Upper lobe of left lung (tissue), 6 donors: ENCODE measurements at regions not wholly inside any gene's neighbourhood (a gene's known extent, or its start where the extent isn't known, plus 50 kb on each side); places are given as distances from the start of the nearest gene placed in this dataset.

ENCODE experiments used
- ATAC-seq, 2 donors: fragments of 200-7000 bp; cut with Tn5 transposase; one replicate each; pipeline ENCODE4 v1.9.1; 2022; ENCODE audit warnings: mild to moderate bottlenecking in 2 of 2, moderate library complexity in 2 of 2; ENCODE audit not compliant: low FRiP score in 2 of 2
- DNase-seq, 2 donors: peaks; one replicate each; pipeline ENCODE4 v3.0.0-alpha.2; 2019 to 2020
- H3K27ac ChIP-seq, 4 donors: fragments of 200-600 bp; sonication (generic); one replicate each; pipeline ENCODE4 v1.5.1; 2016 to 2019
- H3K27me3 ChIP-seq, 4 donors: fragments of 200-600 bp; sonication (generic); one replicate each; pipeline ENCODE4 v1.5.1; 2017 to 2019
- H3K36me3 ChIP-seq, 4 donors: fragments of 200-600 bp; sonication (generic); one replicate each; pipeline ENCODE4 v1.5.1; 2016 to 2019
- H3K4me1 ChIP-seq, 4 donors: fragments of 200-600 bp; sonication (generic); one replicate each; pipeline ENCODE4 v1.5.1; 2018 to 2019
- H3K4me3 ChIP-seq, 4 donors: fragments of 200-600 bp; sonication (generic); one replicate each; pipeline ENCODE4 v1.5.1; 2017 to 2019; ENCODE audit warnings: mild to moderate bottlenecking in 2 of 4, moderate library complexity in 1 of 4
- H3K9me3 ChIP-seq, 4 donors: fragments of 200-600 bp; sonication (generic); one replicate each; pipeline ENCODE4 v1.5.1; 2018 to 2019
- CTCF ChIP-seq, 6 experiments: fragments of 450-650 bp in 4 of 6; fragments of 200-600 bp in 2 of 6; sonication (generic) in 2 of 6; IDR thresholded peaks; one replicate each; pipeline ENCODE4 v1.5.1; 2016 to 2019; ENCODE audit warnings: antibody characterized with exemption in 6 of 6
- EP300 ChIP-seq, 4 donors: sonication (generic); formaldehyde crosslinking; IDR thresholded peaks; one replicate each; pipeline ENCODE4 v1.5.1; 2017; ENCODE audit warnings: antibody characterized with exemption in 4 of 4, control low read depth in 2 of 4
- POLR2A ChIP-seq, 4 donors: fragments of 450-650 bp; IDR thresholded peaks; one replicate each; pipeline ENCODE4 v1.5.1; 2016 to 2017; ENCODE audit warnings: antibody characterized with exemption in 4 of 4, mild to moderate bottlenecking in 2 of 4
- POLR2AphosphoS5 ChIP-seq, 2 donors: sonication (generic); formaldehyde crosslinking; IDR thresholded peaks; one replicate each; pipeline ENCODE4 v1.5.1; 2017; ENCODE audit warnings: antibody characterized with exemption in 2 of 2
- WGBS, 2 donors: methylation state at CpG; one replicate each; pipeline ENCODE4 v1.1.5; 2017 to 2018; 5-methylcytosine and 5-hydroxymethylcytosine counted together
- donor health status: DM: no; HTN: no; CAD: no; lungs with moderate emphysema.
- donor health status: DM: no; HTN: yes; CAD: no; lungs with severe emphysema.

- no peak for DNase-seq
- Histone ChIP-seq H3K27ac (no peak overlapping the region), H3K9me3 (no peaks in the 10 kb centered on the region), H3K4me3 (no peak overlapping the region), H3K36me3 (no peaks in the 10 kb centered on the region), H3K4me1 (peaks cover 0 to 8% (median 4%) of the 10 kb centered on the region in 4 donors), H3K27me3 (no peaks in the 10 kb centered on the region)
- TF ChIP-seq EP300 (IDR thresholded peaks at IDR 0.05) (no peak), CTCF (IDR thresholded peaks at IDR 0.05) (no peak), POLR2AphosphoS5 (IDR thresholded peaks at IDR 0.05) (no peak), POLR2A (IDR thresholded peaks at IDR 0.05) (no peak)
- ATAC-seq: no peak
- 84 to 93% methylated on average over 3 of the region's 3 CpGs for whole genome bisulfite sequencing, 2 donors
Observed at GRCh38 chr9:94016744-94017143, 61.6 kb upstream of the BARX1 start.

GRCh38 chr9:94014920-94015319, 59.8 kb upstream of the BARX1 start:
- no peak for DNase-seq
- H3K27ac ChIP-seq: no peak overlapping the region
- WGBS, 2 donors: 38% methylated on average over 4 of the region's 4 CpGs
- H3K9me3 ChIP-seq: no peaks in the 10 kb centered on the region
- no peak for ATAC-seq
- H3K4me1 ChIP-seq: peaks cover 0 to 8% (median 4%) of the 10 kb centered on the region in 4 donors
- no peaks in the 10 kb centered on the region for H3K27me3 ChIP-seq
- no peaks in the 10 kb centered on the region for H3K36me3 ChIP-seq
- TF ChIP-seq POLR2A (IDR thresholded peaks at IDR 0.05): no peak
- no peak overlapping the region for H3K4me3 ChIP-seq

- ATAC-seq (peak in 1 of 2 donors; percentile 52), DNase-seq (no peak)
- no peaks in the 10 kb centered on the region for H3K36me3 ChIP-seq
- no peaks in the 10 kb centered on the region for H3K9me3 ChIP-seq
- TF ChIP-seq CTCF (IDR thresholded peaks at IDR 0.05) (peak in 5 of 6 experiments; percentile 41 to 68 (median 55)), EP300 (IDR thresholded peaks at IDR 0.05) (no peak)
- H3K4me1 ChIP-seq: peaks cover 0 to 8% (median 4%) of the 10 kb centered on the region in 4 donors
- H3K4me3 ChIP-seq: no peak overlapping the region
- no peaks in the 10 kb centered on the region for H3K27me3 ChIP-seq
- WGBS, 2 donors: 61 to 63% methylated on average over 1 of the region's 1 CpG
- H3K27ac ChIP-seq: no peak overlapping the region
Observed at GRCh38 chr9:94014066-94014654, 59.0 kb upstream of the BARX1 start.

- DNase-seq (peak in 1 of 2 donors; percentile 24), ATAC-seq (no peak)
- no peak for TF ChIP-seq POLR2A (IDR thresholded peaks at IDR 0.05)
- TF ChIP-seq CTCF (IDR thresholded peaks at IDR 0.05): no peak
- no peak for TF ChIP-seq EP300 (IDR thresholded peaks at IDR 0.05)
- no peak for TF ChIP-seq POLR2AphosphoS5 (IDR thresholded peaks at IDR 0.05)
- H3K4me3 ChIP-seq: no peak overlapping the region
- H3K27me3 ChIP-seq: no peaks in the 10 kb centered on the region
- no peaks in the 10 kb centered on the region for H3K4me1 ChIP-seq
- 13 to 41% methylated on average over 4 of the region's 4 CpGs for WGBS, 2 donors
- H3K36me3 ChIP-seq: no peaks in the 10 kb centered on the region
- no peak overlapping the region for H3K27ac ChIP-seq
- no peaks in the 10 kb centered on the region for H3K9me3 ChIP-seq
Observed at GRCh38 chr9:94010980-94011533, 55.9 kb upstream of the BARX1 start.

GRCh38 chr9:94005272-94005901, 50.2 kb upstream of the BARX1 start:
- no peaks in the 10 kb centered on the region for H3K4me1 ChIP-seq
- no peak for TF ChIP-seq CTCF (IDR thresholded peaks at IDR 0.05)
- no peak for TF ChIP-seq POLR2AphosphoS5 (IDR thresholded peaks at IDR 0.05)
- TF ChIP-seq POLR2A (IDR thresholded peaks at IDR 0.05): no peak
- no peak for TF ChIP-seq EP300 (IDR thresholded peaks at IDR 0.05)
- no peak overlapping the region for H3K4me3 ChIP-seq
- no peaks in the 10 kb centered on the region for H3K9me3 ChIP-seq
- DNase-seq: no peak
- H3K36me3 ChIP-seq: no peaks in the 10 kb centered on the region
- no peak overlapping the region for H3K27ac ChIP-seq
- no peaks in the 10 kb centered on the region for H3K27me3 ChIP-seq
- ATAC-seq: no peak
- 50 to 77% methylated on average over 3 of the region's 3 CpGs for WGBS, 2 donors
